Activated T-cell treated with anti-CD3 and anti-CD28 coated beads for 48 hours (primary cell): ENCODE measurements at regions not wholly inside any gene's neighbourhood (a gene's known extent, or its start where the extent isn't known, plus 50 kb on each side); places are given as distances from the start of the nearest gene placed in this dataset.

Experiments used
- DNase-seq: peaks from one replicate; pipeline ENCODE4 v3.0.0-alpha.2; 2020; ENCODE audit warnings: low read depth

- DNase-seq = no peak
Measured at GRCh38 chr20:60274717-60275116, 316.5 kb downstream of the CDH26 start.

GRCh38 chr20:60281295-60281694 is 323.1 kb downstream of the CDH26 start:
- no peak for DNase-seq

DNA sequence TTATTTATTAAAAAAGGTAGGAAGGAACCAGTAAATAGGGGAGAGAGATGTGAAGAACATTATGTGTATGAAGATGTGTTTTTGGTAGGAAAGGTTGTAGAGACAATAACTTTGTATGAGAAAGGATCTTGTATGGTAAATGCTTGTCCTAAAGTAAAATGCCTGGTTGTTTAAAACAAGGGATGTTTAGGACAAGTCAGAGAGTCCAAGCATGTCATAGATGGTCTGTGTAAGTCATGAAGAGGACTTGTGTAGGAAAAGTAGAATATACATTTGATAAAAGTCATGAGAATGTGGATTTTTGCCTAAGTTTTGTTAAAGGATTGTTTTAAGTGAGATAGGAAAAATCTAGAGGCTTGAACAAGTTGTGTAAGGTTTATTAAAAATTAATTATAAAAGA is 325.1 kb downstream of the CDH26 start:
- DNase-seq = no peak

DNA sequence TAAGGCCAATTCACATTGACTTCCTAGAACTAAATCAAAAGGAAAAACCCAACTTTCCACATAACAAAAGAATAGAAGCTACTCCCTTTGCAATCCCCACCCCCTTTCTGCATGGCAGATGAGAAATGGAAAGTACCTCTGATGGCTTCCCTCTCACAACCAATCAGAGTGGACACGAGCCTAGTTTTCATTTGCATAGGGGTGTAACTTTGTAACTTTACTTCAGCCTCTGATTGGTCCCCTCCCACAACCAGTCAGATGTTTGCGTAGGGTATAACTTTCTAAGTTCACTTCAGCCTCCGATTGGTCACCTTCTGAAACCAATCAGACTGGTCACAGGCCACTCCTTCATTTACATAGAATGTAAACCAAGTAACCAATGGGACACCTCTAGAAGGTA is 328.5 kb downstream of the CDH26 start:
- DNase-seq = no peak

DNA sequence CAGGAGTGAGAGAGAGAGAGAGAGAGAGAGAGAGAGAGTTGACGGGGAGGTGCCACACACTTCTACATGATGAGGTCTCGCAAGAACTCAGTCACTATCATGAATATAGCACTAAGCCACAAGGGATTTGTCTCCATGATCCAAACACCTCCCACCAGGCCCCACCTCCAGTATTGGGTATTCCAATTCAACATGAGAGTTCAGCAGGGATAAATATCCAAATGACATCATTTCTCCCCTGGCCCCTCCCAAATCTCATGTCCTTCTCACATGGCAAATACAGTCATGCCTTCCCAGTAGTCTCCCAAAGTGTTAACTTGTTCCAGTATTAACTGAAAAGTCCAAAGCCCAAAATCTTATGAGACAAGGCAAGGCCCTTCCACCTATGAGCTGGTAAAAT is 330.7 kb downstream of the CDH26 start:
- DNase-seq = no peak

GRCh38 chr20:60292001-60292520 is 333.8 kb downstream of the CDH26 start:
- no peak for DNase-seq

GRCh38 chr20:60294632-60295031 is 336.4 kb downstream of the CDH26 start:
- DNase-seq = no peak

DNA sequence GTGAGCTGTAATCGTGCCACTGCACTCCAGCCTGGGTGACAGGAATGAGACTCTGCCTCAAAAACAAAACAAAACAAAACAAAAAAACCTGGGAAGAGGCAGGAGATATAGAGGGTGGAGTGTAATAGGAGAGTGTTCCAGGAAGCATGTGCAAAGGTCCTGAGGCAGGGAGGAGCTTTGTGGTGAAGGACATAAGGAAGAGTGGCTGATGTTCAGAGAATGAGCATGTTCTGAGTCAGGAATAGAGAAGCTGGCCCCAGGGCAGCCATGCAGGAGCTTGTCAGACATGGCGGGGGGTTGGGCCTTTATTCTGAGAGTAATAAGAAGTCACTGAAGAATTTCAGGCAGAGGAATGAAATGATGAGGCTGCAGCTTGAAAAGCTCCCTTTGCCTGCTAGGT is 337.0 kb downstream of the CDH26 start:
- no peak for DNase-seq

- no peak for DNase-seq
Measured at GRCh38 chr20:60297649-60298048, 339.4 kb downstream of the CDH26 start.

DNA sequence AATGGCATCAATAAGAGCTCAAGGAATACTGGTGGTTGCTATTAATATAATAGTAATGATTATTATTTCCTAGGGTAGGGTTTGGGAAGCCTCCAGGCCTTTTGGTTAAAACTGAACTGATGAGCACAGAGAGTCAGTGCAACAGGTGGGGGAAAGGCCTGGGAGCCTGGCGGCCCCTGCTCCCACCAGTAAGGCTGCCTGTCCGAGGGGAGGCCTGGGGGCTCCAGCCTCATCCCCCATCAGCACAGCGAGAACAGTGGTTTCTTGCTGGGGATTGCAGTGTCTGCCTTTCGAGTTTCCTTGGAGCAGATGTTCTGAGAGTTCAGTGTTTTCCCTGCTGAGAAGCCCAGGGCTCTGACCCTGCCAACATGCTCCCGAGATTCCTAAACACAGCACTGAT is 340.4 kb downstream of the CDH26 start:
- DNase-seq = no peak

DNA sequence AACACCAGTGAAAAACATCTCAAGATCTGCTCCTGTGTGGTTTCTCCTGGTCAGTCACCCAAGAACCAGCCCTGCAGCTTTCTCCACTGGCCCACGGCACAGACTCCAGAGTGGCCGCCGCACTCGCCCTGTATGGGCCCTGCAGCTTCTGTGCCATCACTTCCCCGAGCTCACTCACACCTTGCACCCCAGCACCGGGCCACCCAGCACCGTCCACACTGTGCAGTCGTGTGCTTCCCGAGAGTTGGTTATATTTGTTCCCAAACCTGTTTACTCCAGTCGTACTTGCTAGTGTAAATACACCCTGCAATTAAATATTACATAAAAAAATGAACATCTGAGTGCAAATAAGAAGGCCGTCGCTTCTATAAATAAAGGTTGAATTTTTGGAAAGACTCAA is 341.7 kb downstream of the CDH26 start:
- no peak for DNase-seq

DNA sequence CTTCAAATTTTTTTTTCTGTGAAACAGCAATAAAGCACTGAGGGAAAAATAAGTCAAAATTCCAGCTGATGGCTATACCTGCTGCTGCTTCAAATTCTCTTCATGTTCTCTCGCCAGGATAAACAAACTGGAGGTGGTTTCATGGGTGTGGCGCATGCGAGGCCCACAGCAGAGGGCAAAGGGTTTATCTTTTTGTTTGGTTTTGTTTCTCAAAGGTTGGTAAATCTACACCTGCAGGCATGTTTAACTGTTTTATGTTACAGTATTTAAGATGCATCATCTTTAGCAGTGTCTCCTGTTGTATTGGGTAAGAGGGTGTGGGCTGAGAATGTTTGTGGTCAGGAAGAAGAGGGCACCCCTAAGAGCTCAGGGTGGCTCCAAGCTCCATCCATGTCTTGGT is 342.2 kb downstream of the CDH26 start:
- DNase-seq = no peak

GRCh38 chr20:60302875-60303274 is 344.7 kb downstream of the CDH26 start:
- DNase-seq = no peak

DNA sequence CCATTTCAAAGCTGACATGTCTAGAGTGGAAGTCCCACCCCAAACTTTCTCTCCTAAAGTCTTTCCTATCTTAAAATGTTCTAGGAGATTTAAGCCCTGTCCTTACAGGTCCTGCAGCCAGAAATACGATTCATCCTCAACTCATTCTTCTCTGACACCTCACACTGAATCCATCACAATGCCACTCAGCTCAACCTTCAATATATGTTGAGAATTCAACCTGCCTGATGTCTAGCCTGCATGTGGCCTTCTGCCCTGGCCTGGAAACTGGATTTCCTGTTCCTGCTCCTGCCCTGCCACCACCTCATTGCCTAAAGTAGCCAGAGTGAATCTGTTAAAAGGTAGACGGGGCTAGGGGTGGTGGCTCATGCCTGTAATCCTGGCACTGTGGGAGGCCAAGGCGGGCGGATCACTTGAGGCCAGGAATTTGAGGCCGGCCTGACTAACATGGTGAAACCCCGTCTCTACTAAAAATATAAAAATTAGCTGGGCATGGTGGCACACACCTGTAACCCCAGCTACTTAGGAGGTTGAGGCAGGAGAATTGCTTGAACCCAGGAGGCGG is 345.9 kb downstream of the CDH26 start:
- no peak for DNase-seq

GRCh38 chr20:60304931-60305330 is 346.7 kb downstream of the CDH26 start:
- DNase-seq = no peak

DNA sequence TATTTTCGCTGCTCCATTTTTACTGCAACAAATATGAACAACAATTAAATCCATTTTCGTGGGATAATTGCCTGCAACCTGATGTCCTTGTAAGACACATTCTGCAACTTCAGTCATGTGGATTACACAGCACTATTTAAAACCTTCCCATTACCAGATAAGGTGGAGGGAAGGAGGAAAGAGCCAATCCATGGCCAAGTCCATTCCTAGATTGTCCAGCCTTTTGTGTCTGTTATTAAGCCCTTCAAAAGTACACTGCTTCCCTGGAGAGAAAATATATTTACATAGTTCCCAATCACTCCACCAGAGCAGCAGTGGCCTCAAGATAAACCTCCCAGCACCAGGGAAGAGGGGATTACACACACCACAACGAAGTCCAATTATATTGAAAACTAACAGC is 347.9 kb downstream of the CDH26 start:
- DNase-seq = no peak

GRCh38 chr20:60306551-60306950 is 348.3 kb downstream of the CDH26 start:
- no peak for DNase-seq

DNA sequence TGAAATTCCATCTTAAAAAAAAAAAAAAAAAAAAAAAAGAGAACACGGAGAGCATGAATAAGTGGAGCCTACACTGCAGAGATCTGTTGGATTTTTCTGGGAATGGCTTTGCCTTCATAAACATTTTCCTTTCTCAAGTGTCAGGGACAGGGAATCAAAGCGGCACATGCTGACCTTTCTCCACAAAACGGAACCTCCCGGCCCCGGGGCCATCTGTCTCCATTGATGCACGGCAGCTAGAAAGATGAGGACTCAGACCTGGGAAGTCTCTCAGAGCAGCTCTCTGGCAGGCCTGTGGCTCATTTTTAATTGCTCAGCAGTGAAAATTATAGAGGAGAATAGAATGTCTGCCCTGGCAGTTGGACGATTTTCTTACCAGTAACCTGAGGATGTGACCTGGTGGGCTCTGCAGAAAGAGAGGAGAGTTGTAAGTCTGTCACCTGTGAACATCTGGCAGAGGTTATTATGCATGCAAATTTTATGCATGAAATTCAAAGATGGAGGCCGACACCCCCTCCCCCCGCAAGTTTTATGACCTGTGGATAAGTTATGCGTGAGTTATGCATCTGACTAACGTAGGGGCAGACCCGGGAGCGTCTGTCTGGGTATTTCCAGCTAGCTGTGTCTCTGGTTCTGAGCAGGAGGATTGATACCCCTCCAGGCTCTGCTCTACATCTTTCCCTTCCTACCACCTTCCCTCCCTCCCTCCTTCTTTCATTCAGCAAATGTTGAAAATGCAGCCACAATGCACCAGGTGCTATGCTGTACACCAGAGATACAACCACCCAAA is 352.5 kb downstream of the CDH26 start:
- DNase-seq = no peak

- no peak for DNase-seq
Measured at GRCh38 chr20:60313191-60313590, 355.0 kb downstream of the CDH26 start.

DNA sequence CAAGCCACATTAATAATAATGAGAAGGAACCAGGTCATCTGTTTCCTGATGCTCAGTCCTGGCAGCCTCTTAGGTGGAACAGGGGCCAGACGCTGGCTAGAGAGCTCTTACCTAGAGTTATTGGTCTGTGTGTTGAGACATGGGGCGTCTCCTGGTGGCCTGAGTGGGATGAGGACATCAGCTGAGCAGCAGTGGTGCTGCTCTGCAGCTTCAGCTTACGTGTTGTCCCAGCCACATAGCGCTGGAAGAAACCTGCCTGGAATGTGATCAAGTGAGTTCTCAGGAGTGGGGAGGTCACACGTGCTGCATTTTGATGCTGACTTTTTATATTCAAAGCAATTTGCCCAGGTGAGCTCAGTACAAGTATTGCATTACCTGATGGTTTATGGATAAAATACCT is 355.4 kb downstream of the CDH26 start:
- DNase-seq = no peak

- no peak for DNase-seq
Measured at GRCh38 chr20:60314727-60315126, 356.5 kb downstream of the CDH26 start.

- DNase-seq = no peak
Measured at GRCh38 chr20:60316476-60317158, 358.4 kb downstream of the CDH26 start.

DNA sequence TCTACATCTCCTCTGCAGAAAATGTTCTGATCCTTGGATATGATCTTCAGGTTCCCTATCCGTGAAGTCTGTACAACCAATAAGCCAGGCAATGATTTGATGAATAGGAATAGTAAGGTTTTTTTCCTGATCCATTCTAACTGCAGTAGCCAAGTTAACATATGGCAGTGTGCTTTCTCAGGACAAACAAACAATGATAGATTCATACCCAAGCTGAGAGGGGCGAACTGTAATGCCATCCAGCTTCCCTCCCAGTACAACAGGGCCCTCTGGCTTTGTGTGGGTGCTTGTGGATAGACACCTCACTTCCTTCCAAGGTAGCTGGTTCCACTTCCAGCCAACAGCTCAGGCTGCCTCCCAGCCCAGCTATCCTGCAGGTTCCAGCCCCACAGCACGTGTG is 359.2 kb downstream of the CDH26 start:
- no peak for DNase-seq
